Spleen (tissue), 11 donors: ENCODE measurements at regions not wholly inside any gene's neighbourhood (a gene's known extent, or its start where the extent isn't known, plus 50 kb on each side); places are given as distances from the start of the nearest gene placed in this dataset.

Experiments used
- DNase-seq: peaks from one replicate; pipeline ENCODE4 v3.0.0-alpha.2; 2020
- H3K27ac ChIP-seq, 8 donors: fragments of 200-600 bp; sonication (generic) in 7 of 8; 1 replicate in 4 of 8; 2 replicates in 4 of 8; pipeline versions ENCODE4 v1.5.0 to v1.8.0; 2016 to 2021; ENCODE audit warnings: inconsistent platforms in 4 of 8, mild to moderate bottlenecking in 4 of 8, moderate library complexity in 1 of 8
- H3K27me3 ChIP-seq, 7 donors: fragments of 200-600 bp; sonication (generic) in 6 of 7; replicated peaks in 1 of 7; 1 replicate in 4 of 7; 2 replicates in 3 of 7; pipeline versions ENCODE4 v1.5.0 to v1.8.0; 2016 to 2021; ENCODE audit warnings: inconsistent platforms in 3 of 7, mild to moderate bottlenecking in 1 of 7
- H3K36me3 ChIP-seq, 6 donors: fragments of 200-600 bp; sonication (generic) in 5 of 6; 1 replicate in 4 of 6; 2 replicates in 2 of 6; pipeline versions ENCODE4 v1.5.0 to v1.8.0; 2016 to 2021; ENCODE audit warnings: inconsistent platforms in 2 of 6
- H3K4me1 ChIP-seq, 6 donors: fragments of 200-600 bp; sonication (generic) in 5 of 6; 1 replicate in 3 of 6; 2 replicates in 3 of 6; pipeline versions ENCODE4 v1.5.0 to v1.8.0; 2016 to 2021; ENCODE audit warnings: inconsistent platforms in 3 of 6
- H3K4me3 ChIP-seq, 8 donors: fragments of 200-600 bp; sonication (generic) in 7 of 8; 1 replicate in 4 of 8; 2 replicates in 4 of 8; pipeline versions ENCODE4 v1.5.0 to v1.8.0; 2016 to 2021; ENCODE audit warnings: inconsistent platforms in 4 of 8, mild to moderate bottlenecking in 4 of 8, moderate library complexity in 2 of 8
- H3K9me3 ChIP-seq, 8 donors: fragments of 200-600 bp; sonication (generic) in 7 of 8; 1 replicate in 4 of 8; 2 replicates in 4 of 8; pipeline versions ENCODE4 v1.5.0 to v1.8.0; 2016 to 2021; ENCODE audit warnings: inconsistent platforms in 4 of 8
- CTCF ChIP-seq, 11 experiments: fragments of 200-600 bp in 7 of 11; fragments of 450-650 bp in 4 of 11; sonication (generic) in 4 of 11; IDR thresholded peaks in 8 of 11; conservative IDR thresholded peaks in 3 of 11; 1 replicate in 7 of 11; 2 replicates in 4 of 11; pipeline versions ENCODE4 v1.4.0 to v1.8.0; 2016 to 2021; ENCODE audit warnings: antibody characterized with exemption in 11 of 11, inconsistent platforms in 4 of 11, mild to moderate bottlenecking in 1 of 11
- POLR2A ChIP-seq, 3 donors: fragments of 450-650 bp; IDR thresholded peaks; one replicate each; pipeline ENCODE4 v1.5.1; 2017; ENCODE audit warnings: antibody characterized with exemption in 3 of 3, mild to moderate bottlenecking in 1 of 3
- POLR2AphosphoS5 ChIP-seq, 3 donors: sonication (generic); formaldehyde crosslinking; IDR thresholded peaks; one replicate each; pipeline ENCODE4 v1.5.1; 2017; ENCODE audit warnings: antibody characterized with exemption in 3 of 3
- WGBS, 5 donors: extraction: QIAGEN DNeasy Blood & Tissue Kit in 3 of 5; methylation state at CpG; one replicate each; pipeline versions ENCODE4 v1.1.5 to v1.1.7; 2013 to 2018; 5-methylcytosine and 5-hydroxymethylcytosine counted together
- intact Hi-C: fragments of 100-400 bp; cut with DNase I; formaldehyde crosslinking; loops from one replicate; pipeline ENCODE4 v1.15.0; 2023; ENCODE audit warnings: low total_unique reads
- donor health status: healthy with polysubstance abuse.
- donor health status: DM: no; HTN: no; CAD: no; lungs with moderate emphysema.
- donor health status: DM: no; HTN: no; CAD: no.
- donor health status: Bipolar disorder and iron deficiency.
- donor health status: healthy.
- donor health status: DM: no; HTN: no; CAD: no.
- donor health status: DM: yes; HTN: yes; CAD: no.

GRCh38 chr17:33667671-33668070, 374.6 kb upstream of the ASIC2 start:
- H3K27me3 ChIP-seq: peaks cover 0 to 23% (median 0%) of the 10 kb centered on the region in 7 donors
- TF ChIP-seq CTCF (IDR thresholded peaks at IDR 0.05 in 8 of 11, conservative IDR thresholded peaks at IDR 0.05 in 3 of 11): no peak
- no peak for TF ChIP-seq POLR2AphosphoS5 (IDR thresholded peaks at IDR 0.05)
- no peak for TF ChIP-seq POLR2A (IDR thresholded peaks at IDR 0.05)
- peaks cover 0 to 6% (median 0%) of the 10 kb centered on the region in 6 donors for H3K4me1 ChIP-seq
- H3K4me3 ChIP-seq: no peak overlapping the region
- intact Hi-C loops: no loop called here
- no peaks in the 10 kb centered on the region for H3K9me3 ChIP-seq
- H3K27ac ChIP-seq: no peak overlapping the region
- 43 to 70% (median 51%) methylated on average over 4 of the region's 4 CpGs for WGBS, 5 donors
- no peaks in the 10 kb centered on the region for H3K36me3 ChIP-seq
- DNase-seq: no peak

- WGBS, 5 donors: 72 to 98% (median 94%) methylated on average over 3 of the region's 3 CpGs
- H3K4me3 ChIP-seq: no peak overlapping the region
- H3K4me1 ChIP-seq: peaks cover 0 to 6% (median 0%) of the 10 kb centered on the region in 6 donors
- intact Hi-C loops: no loop called here
- DNase-seq: no peak
- H3K36me3 ChIP-seq: no peaks in the 10 kb centered on the region
- no peaks in the 10 kb centered on the region for H3K9me3 ChIP-seq
- TF ChIP-seq POLR2A (IDR thresholded peaks at IDR 0.05) (no peak), POLR2AphosphoS5 (IDR thresholded peaks at IDR 0.05) (no peak), CTCF (IDR thresholded peaks at IDR 0.05 in 8 of 11, conservative IDR thresholded peaks at IDR 0.05 in 3 of 11) (no peak)
- H3K27ac ChIP-seq: no peak overlapping the region
- peaks cover 0 to 32% (median 0%) of the 10 kb centered on the region in 7 donors for H3K27me3 ChIP-seq
Measured at GRCh38 chr17:33668516-33668915, 375.4 kb upstream of the ASIC2 start.

- intact Hi-C loops: no loop called here
- TF ChIP-seq POLR2AphosphoS5 (IDR thresholded peaks at IDR 0.05) (no peak), CTCF (IDR thresholded peaks at IDR 0.05 in 8 of 11, conservative IDR thresholded peaks at IDR 0.05 in 3 of 11) (no peak), POLR2A (IDR thresholded peaks at IDR 0.05) (no peak)
- peaks cover 0 to 6% (median 0%) of the 10 kb centered on the region in 6 donors for H3K4me1 ChIP-seq
Measured at GRCh38 chr17:33671491-33671890, 378.4 kb upstream of the ASIC2 start.

GRCh38 chr17:33674685-33675084, 381.6 kb upstream of the ASIC2 start:
- no peak for DNase-seq

More at GRCh38 chr17:33671491-33671890, 378.4 kb upstream of the ASIC2 start:
- no peak overlapping the region for H3K4me3 ChIP-seq
- no peak for DNase-seq
- H3K27ac ChIP-seq: no peak overlapping the region
- H3K27me3 ChIP-seq: peaks cover 0 to 28% (median 0%) of the 10 kb centered on the region in 7 donors
- 89 to 95% (median 91%) methylated on average over 5 of the region's 5 CpGs for WGBS, 5 donors
- no peaks in the 10 kb centered on the region for H3K9me3 ChIP-seq
- no peaks in the 10 kb centered on the region for H3K36me3 ChIP-seq

More at GRCh38 chr17:33674685-33675084, 381.6 kb upstream of the ASIC2 start:
- Histone ChIP-seq H3K36me3 (no peaks in the 10 kb centered on the region), H3K4me3 (no peak overlapping the region), H3K4me1 (no peaks in the 10 kb centered on the region), H3K9me3 (no peaks in the 10 kb centered on the region), H3K27ac (no peak overlapping the region), H3K27me3 (peaks cover 0 to 17% (median 0%) of the 10 kb centered on the region in 7 donors)
- intact Hi-C loops: no loop called here
- 31 to 37% (median 36%) methylated on average over 8 of the region's 8 CpGs for WGBS, 5 donors
- no peak for TF ChIP-seq POLR2AphosphoS5 (IDR thresholded peaks at IDR 0.05)
- TF ChIP-seq CTCF (IDR thresholded peaks at IDR 0.05 in 8 of 11, conservative IDR thresholded peaks at IDR 0.05 in 3 of 11): peak in 10 of 11 experiments; percentile 18 to 73 (median 56)
- TF ChIP-seq POLR2A (IDR thresholded peaks at IDR 0.05): no peak
